Effector CD4-positive, alpha-beta T cell (primary cell): ENCODE measurements at regions not wholly inside any gene's neighbourhood (a gene's known extent, or its start where the extent isn't known, plus 50 kb on each side); places are given as distances from the start of the nearest gene placed in this dataset.
"Not testable (repeated sequence)": the region's sequence is repeated elsewhere in the genome, so short reads cannot be mapped to it uniquely, and the experiment has no call there.

ENCODE experiments used
- DNase-seq: peaks from one replicate; pipeline ENCODE4 v3.0.0-alpha.2; 2020

GRCh38 chr11:67759321-67759720 lies 84.9 kb upstream of the ALDH3B2 start:
- not testable (repeated sequence) for DNase-seq

GRCh38 chr11:67758467-67758866 lies 84.0 kb upstream of the ALDH3B2 start:
- not testable (repeated sequence) for DNase-seq

DNA sequence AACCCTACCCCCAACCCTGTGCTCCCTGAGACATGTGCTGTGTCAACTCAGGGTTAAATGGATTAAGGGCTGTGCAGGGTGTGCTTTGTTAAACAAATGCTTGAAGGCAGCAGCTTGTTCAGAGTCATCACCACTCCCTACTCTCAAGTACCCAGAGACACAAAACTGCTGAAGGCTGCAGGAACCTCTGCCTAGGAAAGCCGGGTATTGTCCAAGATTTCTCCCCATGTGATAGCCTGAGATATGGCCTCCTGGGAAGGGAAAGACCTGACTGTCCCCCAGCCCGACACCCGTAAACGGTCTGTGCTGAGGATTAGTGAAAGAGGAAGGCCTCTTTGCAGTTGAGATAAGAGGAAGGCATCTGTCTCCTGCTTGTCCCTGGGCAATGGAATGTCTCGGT lies 83.6 kb upstream of the ALDH3B2 start:
- DNase-seq, result not testable (repeated sequence)

DNA sequence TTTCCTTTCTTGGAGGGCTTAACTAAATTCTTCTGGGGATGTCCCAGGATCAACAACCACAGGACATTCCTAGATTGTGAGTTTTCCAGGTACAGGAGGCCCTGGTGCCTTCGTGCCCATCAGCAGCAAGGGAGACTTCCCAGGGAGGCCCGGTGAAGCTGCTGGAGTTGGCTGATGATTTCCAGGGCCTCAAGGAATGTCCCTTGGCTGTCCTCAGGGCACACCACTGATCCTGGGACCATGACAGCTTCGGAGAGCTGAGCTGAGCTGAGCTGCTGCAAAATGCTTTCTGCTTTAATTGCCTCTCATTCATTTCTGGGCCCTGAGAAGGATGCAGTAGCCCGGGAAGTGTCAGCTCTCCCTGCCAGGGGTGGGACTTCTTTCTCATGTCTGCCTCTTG lies 79.4 kb upstream of the ALDH3B2 start:
- DNase-seq, result not testable (repeated sequence)

- DNase-seq, result no peak
Measured at GRCh38 chr11:67745181-67745726, 70.8 kb upstream of the ALDH3B2 start.

GRCh38 chr11:67744231-67744630 lies 69.8 kb upstream of the ALDH3B2 start:
- not testable (repeated sequence) for DNase-seq

DNA sequence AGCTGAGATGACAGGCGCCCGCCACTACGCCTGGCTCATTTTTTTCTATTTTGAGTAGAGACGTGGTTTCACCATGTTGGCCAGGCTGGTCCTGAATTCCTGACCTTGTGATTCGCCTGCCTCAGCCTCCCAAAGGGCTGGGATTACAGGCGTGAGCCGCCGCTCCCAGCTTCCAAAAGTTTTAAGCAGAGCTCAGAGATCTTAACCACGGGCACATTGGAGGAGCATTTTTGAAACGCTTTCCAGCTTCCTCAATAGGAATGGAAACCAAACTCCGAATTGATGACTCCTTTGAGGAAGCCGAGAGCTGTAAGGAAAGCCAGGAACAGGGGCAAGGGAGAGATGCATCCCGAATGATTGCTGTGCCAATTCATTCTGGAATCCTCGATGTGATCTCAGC lies 63.8 kb upstream of the ALDH3B2 start:
- DNase-seq, result not testable (repeated sequence)

- not testable (repeated sequence) for DNase-seq
Measured at GRCh38 chr11:67737562-67738080, 63.2 kb upstream of the ALDH3B2 start.

DNA sequence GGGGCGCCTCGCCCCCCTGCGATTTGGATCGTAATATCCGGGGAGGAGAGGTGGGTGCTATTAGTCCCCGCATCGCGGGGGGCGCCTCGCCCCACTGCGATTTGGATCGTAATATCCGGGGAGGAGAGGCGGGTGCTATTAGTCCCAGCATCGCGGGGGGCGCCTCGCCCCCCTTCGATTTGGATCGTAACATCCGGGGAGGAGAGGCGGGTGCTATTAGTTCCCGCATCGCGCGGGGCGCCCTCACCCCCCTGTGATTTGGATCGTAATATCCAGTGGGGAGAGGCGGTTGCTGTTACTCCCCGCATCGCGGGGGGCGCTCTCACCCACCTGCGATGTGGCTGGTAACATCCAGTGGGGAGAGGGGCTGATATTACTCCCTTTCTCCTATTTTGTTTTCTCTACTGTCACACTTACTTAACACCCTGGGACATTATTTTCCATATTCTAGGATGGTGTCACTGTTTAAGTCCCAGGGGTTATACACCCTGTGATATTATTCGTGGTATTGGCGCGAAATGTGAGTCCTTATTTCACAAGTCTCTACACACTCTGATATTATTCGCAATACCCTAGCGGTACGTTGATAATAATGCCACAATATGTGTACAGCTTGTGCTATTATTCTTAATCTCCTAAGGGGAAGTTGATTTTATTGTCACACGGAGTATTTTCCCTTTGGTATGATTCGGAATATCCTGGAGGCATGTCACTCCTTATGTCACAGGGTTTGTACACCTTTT lies 57.8 kb upstream of the ALDH3B2 start:
- DNase-seq, result peak; percentile 32

GRCh38 chr11:67731583-67731982 lies 57.2 kb upstream of the ALDH3B2 start:
- DNase-seq, result no peak

GRCh38 chr11:67728163-67728571 lies 53.7 kb upstream of the ALDH3B2 start:
- DNase-seq, result not testable (repeated sequence)

- not testable (repeated sequence) for DNase-seq
Measured at GRCh38 chr11:67727066-67728040, 52.9 kb upstream of the ALDH3B2 start.
